NT2/D1 (cell line): ENCODE measurements at regions not wholly inside any gene's neighbourhood (a gene's known extent, or its start where the extent isn't known, plus 50 kb on each side); places are given as distances from the start of the nearest gene placed in this dataset.

Experiments used
- DNase-seq: peaks from one replicate; pipeline ENCODE4 v3.0.0-alpha.2; 2011; ENCODE audit warnings: low read depth, low spot score
- H3K27me3 ChIP-seq: 2 replicates; pipeline ENCODE4 v1.6.0; 2011; ENCODE audit warnings: mild to moderate bottlenecking; ENCODE audit not compliant: insufficient read length, insufficient read depth
- H3K36me3 ChIP-seq: 2 replicates; pipeline ENCODE4 v1.6.1; 2011; ENCODE audit warnings: mild to moderate bottlenecking, low read length, mixed read lengths; ENCODE audit not compliant: insufficient read depth, insufficient read length
- H3K4me1 ChIP-seq: 2 replicates; pipeline ENCODE4 v1.5.1; 2011; ENCODE audit not compliant: insufficient read depth, insufficient read length
- H3K4me3 ChIP-seq: 2 replicates; pipeline ENCODE4 v1.5.1; 2011; ENCODE audit warnings: low read depth; ENCODE audit not compliant: insufficient read length
- H3K9ac ChIP-seq: 2 replicates; pipeline ENCODE4 v1.6.0; 2011; ENCODE audit warnings: low read depth; ENCODE audit not compliant: insufficient read length
- H3K9me3 ChIP-seq: 2 replicates; pipeline ENCODE4 v1.5.1; 2011; ENCODE audit warnings: mild to moderate bottlenecking, low read length; ENCODE audit not compliant: insufficient read depth
- SUZ12 ChIP-seq: IDR thresholded peaks from 2 replicates; pipeline ENCODE4 v1.6.1; 2011; ENCODE audit not compliant: insufficient read length, insufficient read depth; ENCODE audit errors: extremely low read depth
- YY1 ChIP-seq: IDR thresholded peaks from 2 replicates; pipeline ENCODE4 v1.6.1; 2011; ENCODE audit not compliant: insufficient read length, insufficient read depth
- ZNF274 ChIP-seq: IDR thresholded peaks from 2 replicates; pipeline ENCODE4 v1.6.1; 2011; ENCODE audit warnings: mild to moderate bottlenecking, low read depth, low read length

DNA sequence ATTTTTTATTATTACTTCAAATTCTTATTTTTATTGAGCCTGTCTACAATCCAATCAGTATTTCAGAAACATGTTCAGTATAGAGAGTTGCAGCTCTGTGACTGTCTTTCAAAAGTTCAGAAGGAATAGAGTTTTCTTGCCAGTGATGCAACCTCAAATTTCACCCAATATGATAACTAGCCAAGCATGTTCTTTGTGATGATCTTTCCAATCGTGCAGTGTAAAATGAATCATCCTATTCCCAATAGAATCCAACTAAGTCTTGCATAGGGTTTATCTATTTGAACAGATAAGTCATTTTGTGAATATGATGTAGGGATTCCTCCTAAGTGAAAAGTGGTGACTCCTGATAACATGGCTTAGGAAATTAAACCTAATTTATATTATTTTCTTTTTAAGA, 937.8 kb downstream of the KCNJ2 start:
- TF ChIP-seq ZNF274 (no peak), SUZ12 (no peak), YY1 (no peak)
- Histone ChIP-seq H3K9me3 (no peaks in the 10 kb centered on the region), H3K4me3 (no peak overlapping the region), H3K27me3 (no peaks in the 10 kb centered on the region), H3K4me1 (no peaks in the 10 kb centered on the region), H3K9ac (no peak overlapping the region), H3K36me3 (no peaks in the 10 kb centered on the region)
- no peak for DNase-seq

DNA sequence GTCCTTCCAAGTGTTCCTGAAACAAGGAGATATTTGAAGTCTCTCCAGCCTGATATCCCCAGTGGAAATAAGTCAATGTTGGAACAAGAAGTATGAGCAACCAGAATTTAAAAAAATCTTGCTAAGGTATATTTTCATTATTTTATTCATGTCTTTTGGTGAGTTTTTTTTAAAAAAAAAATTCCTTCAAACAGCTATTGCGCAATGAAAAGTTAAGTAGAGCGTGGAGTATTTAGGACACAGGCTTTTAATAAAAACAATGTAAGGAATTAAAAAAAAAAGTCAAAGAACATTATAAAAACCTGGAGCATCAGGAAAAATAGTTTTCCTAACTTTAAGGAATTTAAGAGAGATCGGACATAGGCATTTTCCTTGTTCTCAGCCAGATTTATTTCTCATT, 940.4 kb downstream of the KCNJ2 start:
- Histone ChIP-seq H3K4me1 (no peaks in the 10 kb centered on the region), H3K36me3 (no peaks in the 10 kb centered on the region), H3K4me3 (no peak overlapping the region), H3K9ac (no peak overlapping the region), H3K27me3 (no peaks in the 10 kb centered on the region), H3K9me3 (no peaks in the 10 kb centered on the region)
- DNase-seq = no peak
- no peak for TF ChIP-seq SUZ12
- no peak for TF ChIP-seq YY1
- no peak for TF ChIP-seq ZNF274

DNA sequence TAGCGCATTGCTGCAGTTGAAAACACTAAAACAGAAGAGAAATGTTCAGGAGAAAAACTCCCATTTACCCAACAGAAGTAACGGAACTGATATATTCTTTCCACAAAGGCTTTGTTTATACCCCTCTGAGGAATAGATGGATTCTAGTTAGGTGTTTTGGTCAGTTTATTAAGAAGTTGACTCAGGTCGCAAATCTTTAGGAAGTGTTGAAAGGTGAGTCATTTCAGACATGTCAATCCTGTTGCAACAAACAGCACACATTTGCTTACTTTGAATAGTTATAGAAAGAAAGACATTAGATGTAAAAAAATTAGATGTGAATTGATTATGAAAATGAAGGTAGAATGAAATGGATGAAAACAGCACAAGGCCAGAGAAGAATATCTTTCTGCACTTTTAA, 941.0 kb downstream of the KCNJ2 start:
- no peak for TF ChIP-seq SUZ12
- no peak for TF ChIP-seq YY1
- TF ChIP-seq ZNF274 = no peak
- no peak overlapping the region for H3K9ac ChIP-seq
- no peaks in the 10 kb centered on the region for H3K36me3 ChIP-seq
- H3K4me3 ChIP-seq = no peak overlapping the region
- H3K9me3 ChIP-seq = no peaks in the 10 kb centered on the region
- no peaks in the 10 kb centered on the region for H3K4me1 ChIP-seq
- DNase-seq = no peak
- no peaks in the 10 kb centered on the region for H3K27me3 ChIP-seq

GRCh38 chr17:71111460-71111859, 942.1 kb downstream of the KCNJ2 start:
- TF ChIP-seq SUZ12 = no peak
- no peak for TF ChIP-seq ZNF274
- TF ChIP-seq YY1 = no peak
- H3K4me3 ChIP-seq = no peak overlapping the region
- H3K9me3 ChIP-seq = no peaks in the 10 kb centered on the region
- no peaks in the 10 kb centered on the region for H3K27me3 ChIP-seq
- DNase-seq = no peak
- H3K4me1 ChIP-seq = no peaks in the 10 kb centered on the region
- no peak overlapping the region for H3K9ac ChIP-seq
- no peaks in the 10 kb centered on the region for H3K36me3 ChIP-seq

DNA sequence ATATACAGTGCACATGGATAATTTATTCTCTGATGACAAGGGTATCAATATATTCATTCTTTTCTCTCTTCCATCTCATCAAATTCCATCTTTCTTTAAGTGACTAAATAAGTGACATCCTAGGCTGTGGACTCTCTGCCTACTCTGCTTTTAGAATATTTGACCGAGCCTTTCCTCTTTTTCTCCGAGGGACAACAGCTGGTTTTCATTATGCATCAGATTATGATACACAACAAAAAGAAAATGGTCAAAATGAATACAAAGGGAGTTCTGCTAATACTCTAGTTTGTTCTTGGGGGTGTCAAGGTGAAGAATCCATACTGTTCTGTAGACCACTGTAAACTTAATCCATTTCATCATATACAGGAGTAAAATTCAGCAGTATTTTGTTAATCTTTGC, 942.6 kb downstream of the KCNJ2 start:
- no peak for DNase-seq
- H3K4me3 ChIP-seq = no peak overlapping the region
- no peaks in the 10 kb centered on the region for H3K9me3 ChIP-seq
- H3K27me3 ChIP-seq = no peaks in the 10 kb centered on the region
- H3K36me3 ChIP-seq = no peaks in the 10 kb centered on the region
- no peak overlapping the region for H3K9ac ChIP-seq
- H3K4me1 ChIP-seq = no peaks in the 10 kb centered on the region
- TF ChIP-seq YY1 = no peak
- TF ChIP-seq ZNF274 = no peak
- no peak for TF ChIP-seq SUZ12

DNA sequence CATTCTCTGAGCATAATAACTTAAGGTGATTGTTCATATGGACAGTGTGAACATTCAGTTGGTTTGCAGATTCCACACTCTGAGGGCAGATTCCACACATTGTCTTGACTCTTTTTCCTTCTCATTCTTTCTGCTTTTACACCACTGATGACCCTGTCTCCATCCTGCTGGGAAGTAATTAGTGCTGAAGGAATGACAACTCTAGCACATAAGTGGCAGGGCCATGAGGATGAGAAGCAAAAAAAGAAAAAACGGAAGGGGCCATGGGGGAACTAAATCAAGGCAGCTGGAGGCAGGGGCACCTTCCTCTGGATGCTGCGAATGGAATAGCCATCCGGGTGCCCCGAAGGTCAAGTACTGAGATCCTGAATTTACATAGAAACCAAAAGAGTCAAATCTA, 944.0 kb downstream of the KCNJ2 start:
- no peak for TF ChIP-seq YY1
- no peak for TF ChIP-seq ZNF274
- TF ChIP-seq SUZ12 = no peak
- H3K36me3 ChIP-seq = no peaks in the 10 kb centered on the region
- H3K27me3 ChIP-seq = no peaks in the 10 kb centered on the region
- H3K9me3 ChIP-seq = no peaks in the 10 kb centered on the region
- no peak for DNase-seq
- H3K4me1 ChIP-seq = no peaks in the 10 kb centered on the region
- no peak overlapping the region for H3K9ac ChIP-seq
- no peak overlapping the region for H3K4me3 ChIP-seq

DNA sequence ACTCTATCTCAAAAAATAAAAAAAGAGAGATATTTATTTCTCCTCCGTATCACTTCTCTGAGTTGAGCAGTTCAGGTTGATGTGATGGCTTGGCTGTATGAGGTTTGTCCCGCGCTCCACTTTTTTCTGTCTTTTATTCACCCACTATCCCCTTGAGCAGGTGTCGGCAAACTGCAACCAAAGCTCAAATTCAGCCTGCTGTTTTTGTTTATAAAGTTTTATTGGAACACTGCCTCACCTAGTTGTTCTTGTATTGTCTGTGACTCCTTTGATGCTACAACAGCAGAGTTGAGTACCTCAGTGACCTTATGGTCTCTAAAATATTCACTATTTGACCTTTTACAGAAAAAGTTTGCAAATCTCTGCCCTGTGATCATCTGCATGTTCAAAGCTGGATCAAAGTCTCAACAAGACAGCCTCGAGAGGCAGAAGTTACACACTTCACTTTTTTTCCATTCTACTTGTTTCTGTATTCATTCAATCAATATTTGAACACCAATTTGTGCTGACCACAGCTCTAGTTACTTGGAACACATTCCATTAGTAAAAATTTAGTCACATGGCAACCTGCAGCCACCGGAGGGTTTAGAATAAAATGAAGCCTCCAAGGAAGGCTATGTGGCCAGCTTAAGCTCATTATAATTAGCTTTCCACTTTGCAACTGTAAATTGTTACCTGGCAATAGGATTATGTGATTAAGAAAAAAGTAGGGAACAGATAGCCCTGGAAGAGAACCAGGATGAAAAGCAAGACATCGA, 945.8 kb downstream of the KCNJ2 start:
- Histone ChIP-seq H3K4me3 (no peak overlapping the region), H3K4me1 (no peaks in the 10 kb centered on the region), H3K9ac (no peak overlapping the region), H3K27me3 (no peaks in the 10 kb centered on the region), H3K9me3 (no peaks in the 10 kb centered on the region), H3K36me3 (no peaks in the 10 kb centered on the region)
- DNase-seq = no peak
- no peak for TF ChIP-seq ZNF274
- TF ChIP-seq SUZ12 = no peak
- no peak for TF ChIP-seq YY1

GRCh38 chr17:71115669-71115972, 946.3 kb downstream of the KCNJ2 start:
- no peaks in the 10 kb centered on the region; the same call in 1 of the 2 replicates for H3K9me3 ChIP-seq
- H3K36me3 ChIP-seq = no peaks in the 10 kb centered on the region
- DNase-seq = no peak
- H3K4me3 ChIP-seq = no peak overlapping the region
- no peak for TF ChIP-seq ZNF274
- TF ChIP-seq YY1 = no peak
- no peak for TF ChIP-seq SUZ12
- H3K9ac ChIP-seq = no peak overlapping the region
- no peaks in the 10 kb centered on the region for H3K4me1 ChIP-seq
- H3K27me3 ChIP-seq = no peaks in the 10 kb centered on the region
